Activated T-cell treated with anti-CD3 and anti-CD28 coated beads for 48 hours (primary cell): ENCODE measurements at regions not wholly inside any gene's neighbourhood (a gene's known extent, or its start where the extent isn't known, plus 50 kb on each side); places are given as distances from the start of the nearest gene placed in this dataset.
"Not testable (repeated sequence)": the region's sequence is repeated elsewhere in the genome, so short reads cannot be mapped to it uniquely, and the experiment has no call there.

Experiments used
- DNase-seq: peaks from one replicate; pipeline ENCODE4 v3.0.0-alpha.2; 2020; ENCODE audit warnings: low read depth

GRCh38 chr3:176328198-176328597, 869.1 kb downstream of the TBL1XR1 start:
- no peak for DNase-seq

- DNase-seq = not testable (repeated sequence)
Measured at GRCh38 chr3:176326894-176327490, 870.3 kb downstream of the TBL1XR1 start.

GRCh38 chr3:176321532-176321931, 875.8 kb downstream of the TBL1XR1 start:
- DNase-seq = not testable (repeated sequence)

- no peak for DNase-seq
Measured at GRCh38 chr3:176321099-176321498, 876.2 kb downstream of the TBL1XR1 start.

- no peak for DNase-seq
Measured at GRCh38 chr3:176313426-176313825, 883.9 kb downstream of the TBL1XR1 start.

- no peak for DNase-seq
Measured at GRCh38 chr3:176310641-176311040, 886.6 kb downstream of the TBL1XR1 start.

GRCh38 chr3:176302271-176302670, 895.0 kb downstream of the TBL1XR1 start:
- DNase-seq = no peak

- DNase-seq = no peak
Measured at GRCh38 chr3:176296066-176296597, 901.1 kb downstream of the TBL1XR1 start.

GRCh38 chr3:176293276-176293675, 904.0 kb downstream of the TBL1XR1 start:
- DNase-seq = no peak

GRCh38 chr3:176286476-176287085, 910.7 kb downstream of the TBL1XR1 start:
- no peak for DNase-seq

- DNase-seq = no peak
Measured at GRCh38 chr3:176275538-176275937, 921.7 kb downstream of the TBL1XR1 start.

- DNase-seq = no peak
Measured at GRCh38 chr3:176275113-176275512, 922.2 kb downstream of the TBL1XR1 start.

- no peak for DNase-seq
Measured at GRCh38 chr3:176274161-176274560, 923.1 kb downstream of the TBL1XR1 start.

GRCh38 chr3:176262071-176262470, 935.2 kb downstream of the TBL1XR1 start:
- DNase-seq = no peak

GRCh38 chr3:176247191-176247590, 950.1 kb downstream of the TBL1XR1 start:
- DNase-seq = no peak

- no peak for DNase-seq
Measured at GRCh38 chr3:176219970-176220369, 977.3 kb downstream of the TBL1XR1 start.

- no peak for DNase-seq
Measured at GRCh38 chr3:176214758-176215157, 982.5 kb downstream of the TBL1XR1 start.

GRCh38 chr3:176213314-176213713, 984.0 kb downstream of the TBL1XR1 start:
- not testable (repeated sequence) for DNase-seq

GRCh38 chr3:176208915-176209314, 988.4 kb downstream of the TBL1XR1 start:
- no peak for DNase-seq

GRCh38 chr3:176208283-176208682, 989.0 kb downstream of the TBL1XR1 start:
- no peak for DNase-seq

- DNase-seq = no peak
Measured at GRCh38 chr3:176206809-176207208, 990.5 kb downstream of the TBL1XR1 start.

GRCh38 chr3:176202652-176203051, 994.6 kb downstream of the TBL1XR1 start:
- DNase-seq = no peak

- no peak for DNase-seq
Measured at GRCh38 chr3:176193032-176193730, 1004.1 kb downstream of the TBL1XR1 start.
